ENCODE measurements at regions not wholly inside any gene's neighbourhood (a gene's known extent, or its start where the extent isn't known, plus 50 kb on each side); places are given as distances from the start of the nearest gene placed in this dataset.

- Histone ChIP-seq H3K9me3 (replicated peaks) (peaks cover 7% of the 10 kb centered on the region), H3K27ac (replicated peaks) (no peak overlapping the region), H3K36me3 (no peaks in the 10 kb centered on the region), H3K27me3 (ENCODE audit: low read depth) (peaks cover 48% of the 10 kb centered on the region), H3K4me3 (no peak overlapping the region), H3K4me1 (no peaks in the 10 kb centered on the region)
- DNase-seq, result no peak
- TF ChIP-seq CTCF (IDR thresholded peaks at IDR 0.05; ENCODE audit: borderline replicate concordance), result no peak
- intact Hi-C loops (cut with micrococcal nuclease), result no loop called here
Observed at GRCh38 chr1:4005431-4005830, 105.4 kb upstream of the C1orf174 start.

GRCh38 chr1:4006676-4007374, 106.8 kb upstream of the C1orf174 start:
- no peak for TF ChIP-seq CTCF (IDR thresholded peaks at IDR 0.05; ENCODE audit: borderline replicate concordance)
- H3K27ac ChIP-seq (replicated peaks), result no peak overlapping the region
- no peak for DNase-seq
- peaks cover 7% of the 10 kb centered on the region for H3K9me3 ChIP-seq (replicated peaks)
- no peaks in the 10 kb centered on the region for H3K36me3 ChIP-seq
- no peaks in the 10 kb centered on the region for H3K4me1 ChIP-seq
- H3K27me3 ChIP-seq (ENCODE audit: low read depth), result peaks cover 46% of the 10 kb centered on the region
- H3K4me3 ChIP-seq, result no peak overlapping the region
- intact Hi-C loops (cut with micrococcal nuclease), result no loop called here

DNA sequence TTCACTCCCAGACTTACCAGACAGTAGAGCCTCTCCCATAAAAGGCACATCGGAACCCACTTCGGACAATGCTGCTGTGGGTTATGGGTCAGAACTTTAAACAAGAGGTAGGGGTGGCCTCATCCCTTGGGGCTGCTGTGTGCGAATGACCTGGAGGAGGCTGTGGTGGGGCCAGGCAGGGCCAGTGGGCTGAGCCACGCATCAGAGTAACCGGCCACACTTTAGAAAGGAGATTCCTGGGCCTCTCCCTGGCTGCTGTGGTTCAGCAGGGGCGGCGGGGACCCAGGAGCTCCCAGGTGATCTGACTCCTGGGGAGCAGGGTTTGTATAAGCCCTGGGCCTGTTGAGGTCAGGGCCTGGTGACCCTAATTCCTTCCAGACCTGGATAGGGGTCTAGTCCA, 110.2 kb upstream of the C1orf174 start:
- DNase-seq, result no peak
- intact Hi-C loops (cut with micrococcal nuclease), result no loop called here
- Histone ChIP-seq H3K27ac (replicated peaks) (no peak overlapping the region), H3K27me3 (ENCODE audit: low read depth) (peaks cover 21% of the 10 kb centered on the region), H3K4me1 (no peaks in the 10 kb centered on the region), H3K9me3 (replicated peaks) (peaks cover 7% of the 10 kb centered on the region), H3K36me3 (no peaks in the 10 kb centered on the region), H3K4me3 (no peak overlapping the region)
- TF ChIP-seq CTCF (IDR thresholded peaks at IDR 0.05; ENCODE audit: borderline replicate concordance), result no peak

GRCh38 chr1:4010814-4011605, 110.9 kb upstream of the C1orf174 start:
- H3K4me3 ChIP-seq, result no peak overlapping the region
- TF ChIP-seq CTCF (IDR thresholded peaks at IDR 0.05; ENCODE audit: borderline replicate concordance), result no peak
- H3K4me1 ChIP-seq, result no peaks in the 10 kb centered on the region

GRCh38 chr1:4016351-4017130, 116.5 kb upstream of the C1orf174 start:
- H3K36me3 ChIP-seq, result no peaks in the 10 kb centered on the region
- H3K4me1 ChIP-seq, result no peaks in the 10 kb centered on the region
- no peaks in the 10 kb centered on the region for H3K9me3 ChIP-seq (replicated peaks)
- DNase-seq, result no peak
- peaks cover 37% of the 10 kb centered on the region for H3K27me3 ChIP-seq (ENCODE audit: low read depth)
- no peak for TF ChIP-seq CTCF (IDR thresholded peaks at IDR 0.05; ENCODE audit: borderline replicate concordance)
- no peak overlapping the region for H3K4me3 ChIP-seq
- intact Hi-C loops (cut with micrococcal nuclease), result no loop called here
- no peak overlapping the region for H3K27ac ChIP-seq (replicated peaks)

More at GRCh38 chr1:4010814-4011605, 110.9 kb upstream of the C1orf174 start:
- H3K9me3 ChIP-seq (replicated peaks), result peaks cover 7% of the 10 kb centered on the region
- intact Hi-C loops (cut with micrococcal nuclease), result no loop called here
- H3K27ac ChIP-seq (replicated peaks), result no peak overlapping the region
- no peaks in the 10 kb centered on the region for H3K36me3 ChIP-seq
- peaks cover 24% of the 10 kb centered on the region for H3K27me3 ChIP-seq (ENCODE audit: low read depth)
- DNase-seq, result no peak

All from left ventricle myocardium inferior (tissue), 1 donor.